ENCODE measurements at regions not wholly inside any gene's neighbourhood (a gene's known extent, or its start where the extent isn't known, plus 50 kb on each side); places are given as distances from the start of the nearest gene placed in this dataset.

- Histone ChIP-seq H3K4me1 (ENCODE audit: control insufficient read depth in 1 of 2, insufficient read depth in 2 of 2, low read length in 2 of 2) (no peaks in the 10 kb centered on the region), H3K4me2 (ENCODE audit: low read length) (no peak overlapping the region), H3K36me3 (ENCODE audit: control insufficient read depth in 1 of 2, insufficient read depth in 2 of 2, low read length in 2 of 2) (no peaks in the 10 kb centered on the region), H3K27ac (ENCODE audit: low read depth, low read length) (no peak overlapping the region), H3K27me3 (ENCODE audit: insufficient read depth, low read length) (no peaks in the 10 kb centered on the region), H3K9me3 (ENCODE audit: control insufficient read depth in 1 of 2, insufficient read depth in 1 of 2, low read depth in 1 of 2, low read length in 2 of 2) (no peaks in the 10 kb centered on the region), H3K79me2 (ENCODE audit: insufficient read depth, low read length) (no peaks in the 10 kb centered on the region), H3K4me3 (replicated peaks in 1 of 2; ENCODE audit: low read depth in 1 of 2, low read length in 2 of 2) (no peak overlapping the region), H4K20me1 (ENCODE audit: insufficient read depth) (no peaks in the 10 kb centered on the region), H3K9ac (ENCODE audit: low read length) (no peak overlapping the region), H3K9me2 (ENCODE audit: insufficient read depth) (no peaks in the 10 kb centered on the region), H2AFZ (ENCODE audit: low read depth, low read length, poor library complexity, severe bottlenecking) (no peak overlapping the region)
- no TSS peak for BruUV-seq (replicated peaks)
- intact Hi-C loops (cut with micrococcal nuclease) = no loop called here
- no peak for TF ChIP-seq POLR2AphosphoS5 (IDR thresholded peaks at IDR 0.05; ENCODE audit: low read depth, low read length)
- TF ChIP-seq TCF7L2 (IDR thresholded peaks at IDR 0.05; ENCODE audit: borderline replicate concordance, extremely low read depth, insufficient read depth, insufficient read length) = no peak
- TF ChIP-seq EZH2phosphoT487 (IDR thresholded peaks at IDR 0.05; ENCODE audit: borderline replicate concordance) = no peak
- TF ChIP-seq YY1 (IDR thresholded peaks at IDR 0.05; ENCODE audit: extremely low read depth, insufficient replicate concordance, low read depth, low read length) = no peak
- TF ChIP-seq ZNF274 (IDR thresholded peaks at IDR 0.05; ENCODE audit: low read depth, low read length) = no peak
- no peak for TF ChIP-seq ZBTB33 (IDR thresholded peaks at IDR 0.05; ENCODE audit: extremely low read depth, insufficient replicate concordance, low read length)
- TF ChIP-seq JUND (IDR thresholded peaks at IDR 0.05) = no peak
- no peak for TF ChIP-seq FOSL1 (IDR thresholded peaks at IDR 0.05; ENCODE audit: low read depth)
- TF ChIP-seq SRF (IDR thresholded peaks at IDR 0.05; ENCODE audit: low read depth) = no peak
- no peak for TF ChIP-seq SIN3A (IDR thresholded peaks at IDR 0.05; ENCODE audit: low read depth)
- no peak for TF ChIP-seq ATF3 (IDR thresholded peaks at IDR 0.05)
- TF ChIP-seq CBX3 (IDR thresholded peaks at IDR 0.05; ENCODE audit: low read depth) = no peak
- TF ChIP-seq RAD21 (IDR thresholded peaks at IDR 0.05; ENCODE audit: low read depth) = no peak
- TF ChIP-seq REST (IDR thresholded peaks at IDR 0.05; ENCODE audit: low read depth) = no peak
- no peak for TF ChIP-seq ELF1 (IDR thresholded peaks at IDR 0.05; ENCODE audit: borderline replicate concordance, low read depth)
- no peak for TF ChIP-seq CEBPB (IDR thresholded peaks at IDR 0.05; ENCODE audit: low read depth)
- ChIA-PET CTCF (no interaction called here), POLR2A (no interaction called here), RAD21 (ENCODE audit: low non-redundant PET in 1 of 2, low total read pairs in 2 of 2, uncharacterized antibody in 2 of 2, unreplicated experiment in 2 of 2) (no interaction called here)
- no peak for ATAC-seq
- DNase-seq (ENCODE audit: low read depth, low spot score) = no peak
Measured at GRCh38 chr15:78696436-78696835, 55.4 kb upstream of the CHRNB4 start.
